Endothelial cell of umbilical vein (primary cell): ENCODE measurements at regions not wholly inside any gene's neighbourhood (a gene's known extent, or its start where the extent isn't known, plus 50 kb on each side); places are given as distances from the start of the nearest gene placed in this dataset.

Experiments
- EZH2 ChIP-seq: IDR thresholded peaks from 2 replicates; pipeline ENCODE4 v1.6.1; 2012; ENCODE audit warnings: borderline replicate concordance, low read depth, mild to moderate bottlenecking, moderate library complexity, low read length, inconsistent platforms; ENCODE audit not compliant: severe bottlenecking
- FOS ChIP-seq: IDR thresholded peaks from 2 replicates; pipeline ENCODE4 v1.6.1; 2011; ENCODE audit warnings: mild to moderate bottlenecking, low read length, moderate library complexity, borderline replicate concordance; ENCODE audit not compliant: insufficient read depth
- JUN ChIP-seq: IDR thresholded peaks from 2 replicates; pipeline ENCODE4 v1.6.1; 2011; ENCODE audit warnings: borderline replicate concordance, low read depth; ENCODE audit not compliant: insufficient read length, insufficient read depth
- MYC ChIP-seq: IDR thresholded peaks from one replicate; pipeline ENCODE4 v1.6.1; 2011; ENCODE audit warnings: mild to moderate bottlenecking, low read depth, low read length
- POLR2A ChIP-seq: IDR thresholded peaks from 2 replicates; pipeline ENCODE4 v1.6.1; 2012; ENCODE audit warnings: low read depth, mild to moderate bottlenecking, control low read depth, low read length
- POLR2AphosphoS5 ChIP-seq: IDR thresholded peaks from 2 replicates; pipeline ENCODE4 v1.6.1; 2012; ENCODE audit warnings: low read depth, mild to moderate bottlenecking, control low read depth, low read length, moderate library complexity; ENCODE audit not compliant: insufficient read depth
- TF ChIP-seq, protein P1 (sequence below), 2 donors: IDR thresholded peaks; 1 replicate in 1 of 2; 2 replicates in 1 of 2; pipeline ENCODE4 v1.5.1; 2011; ENCODE audit warnings: low read length in 2 of 2, mild to moderate bottlenecking in 2 of 2, moderate library complexity in 2 of 2, control low read depth in 1 of 2, inconsistent platforms in 1 of 2, low read depth in 1 of 2; ENCODE audit not compliant: insufficient read depth in 1 of 2; ENCODE audit errors: extremely low read depth in 1 of 2
- TF ChIP-seq, protein P2 (sequence below): IDR thresholded peaks from 2 replicates; pipeline ENCODE4 v1.6.1; 2011; ENCODE audit not compliant: insufficient read depth, insufficient read length

DNA sequence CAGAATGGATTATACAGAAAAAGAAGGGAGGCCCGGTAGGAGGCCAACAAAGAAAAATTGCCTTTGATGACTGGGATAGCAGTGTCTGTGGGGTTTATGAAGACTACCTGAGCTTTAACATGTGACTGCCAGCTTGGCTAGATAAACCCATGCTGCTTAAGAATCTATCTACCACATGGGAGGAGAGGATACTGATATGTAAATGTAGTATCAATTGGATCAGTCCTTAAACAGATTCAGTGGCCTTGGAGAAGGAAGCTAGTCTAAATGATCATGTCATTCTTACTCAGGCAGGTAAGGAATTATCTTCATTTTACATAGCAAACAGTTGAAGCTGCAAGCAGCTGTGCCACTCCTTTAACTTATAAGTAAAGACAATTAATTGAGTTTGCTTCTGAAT is 50.0 kb upstream of the SYNPR start:
- TF ChIP-seq, protein P1, sequence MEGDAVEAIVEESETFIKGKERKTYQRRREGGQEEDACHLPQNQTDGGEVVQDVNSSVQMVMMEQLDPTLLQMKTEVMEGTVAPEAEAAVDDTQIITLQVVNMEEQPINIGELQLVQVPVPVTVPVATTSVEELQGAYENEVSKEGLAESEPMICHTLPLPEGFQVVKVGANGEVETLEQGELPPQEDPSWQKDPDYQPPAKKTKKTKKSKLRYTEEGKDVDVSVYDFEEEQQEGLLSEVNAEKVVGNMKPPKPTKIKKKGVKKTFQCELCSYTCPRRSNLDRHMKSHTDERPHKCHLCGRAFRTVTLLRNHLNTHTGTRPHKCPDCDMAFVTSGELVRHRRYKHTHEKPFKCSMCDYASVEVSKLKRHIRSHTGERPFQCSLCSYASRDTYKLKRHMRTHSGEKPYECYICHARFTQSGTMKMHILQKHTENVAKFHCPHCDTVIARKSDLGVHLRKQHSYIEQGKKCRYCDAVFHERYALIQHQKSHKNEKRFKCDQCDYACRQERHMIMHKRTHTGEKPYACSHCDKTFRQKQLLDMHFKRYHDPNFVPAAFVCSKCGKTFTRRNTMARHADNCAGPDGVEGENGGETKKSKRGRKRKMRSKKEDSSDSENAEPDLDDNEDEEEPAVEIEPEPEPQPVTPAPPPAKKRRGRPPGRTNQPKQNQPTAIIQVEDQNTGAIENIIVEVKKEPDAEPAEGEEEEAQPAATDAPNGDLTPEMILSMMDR (IDR thresholded peaks at IDR 0.05; ENCODE audit: extremely low read depth in 1 of 2, insufficient read depth in 1 of 2, low read depth in 1 of 2, low read length in 2 of 2): no peak
- TF ChIP-seq POLR2AphosphoS5 (no peak), EZH2 (no peak), POLR2A (no peak), MYC (no peak), FOS (no peak), JUN (no peak)
- TF ChIP-seq, protein P2, sequence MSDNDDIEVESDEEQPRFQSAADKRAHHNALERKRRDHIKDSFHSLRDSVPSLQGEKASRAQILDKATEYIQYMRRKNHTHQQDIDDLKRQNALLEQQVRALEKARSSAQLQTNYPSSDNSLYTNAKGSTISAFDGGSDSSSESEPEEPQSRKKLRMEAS: no peak
